ENCODE measurements at regions not wholly inside any gene's neighbourhood (a gene's known extent, or its start where the extent isn't known, plus 50 kb on each side); places are given as distances from the start of the nearest gene placed in this dataset.

DNA sequence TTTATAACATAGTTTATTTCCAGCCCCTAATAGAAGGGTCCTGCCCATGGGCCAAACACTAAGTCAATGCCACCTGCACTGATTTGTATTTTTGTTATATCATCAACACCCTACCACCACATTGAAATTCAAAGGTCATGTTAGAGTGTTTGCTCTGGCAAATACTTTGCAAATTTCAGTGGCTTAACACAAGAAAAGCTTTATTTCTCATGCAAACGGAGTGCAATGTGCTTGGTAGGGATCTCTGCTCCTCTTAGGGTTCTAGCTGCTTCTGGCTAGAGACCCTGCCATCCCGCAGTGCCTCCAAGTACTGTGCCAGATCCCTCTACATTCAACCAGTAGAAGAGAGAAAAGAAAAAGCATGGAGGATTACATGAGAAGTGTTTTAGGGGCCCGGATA, 230.8 kb upstream of the TET2 start:
- Histone ChIP-seq H3K9me3 (no peaks in the 10 kb centered on the region), H3K27ac (no peak overlapping the region), H3K4me3 (no peak overlapping the region), H3K4me2 (no peak overlapping the region), H3K4me1 (no peaks in the 10 kb centered on the region)
- ATAC-seq (no peak), DNase-seq (ENCODE audit: low read depth in 1 of 2, low spot score in 1 of 2) (no peak), FAIRE-seq (no peak)
- WGBS (ENCODE audit: missing lambda C conversion rate): 40% methylated on average over 3 of the region's 3 CpGs
- no peak for TF ChIP-seq BHLHE40 (IDR thresholded peaks at IDR 0.05; ENCODE audit: low read depth, low read length)
- no peak for TF ChIP-seq FOXS1 (CRISPR knock-in tag; IDR thresholded peaks at IDR 0.05)
- TF ChIP-seq HOXA7 (CRISPR knock-in tag; IDR thresholded peaks at IDR 0.05): no peak
- no peak for TF ChIP-seq KDM1A (IDR thresholded peaks at IDR 0.05; ENCODE audit: low read depth)
- TF ChIP-seq HOXB13 (CRISPR knock-in tag; IDR thresholded peaks at IDR 0.05; ENCODE audit: low read depth): no peak
- TF ChIP-seq, protein P1, sequence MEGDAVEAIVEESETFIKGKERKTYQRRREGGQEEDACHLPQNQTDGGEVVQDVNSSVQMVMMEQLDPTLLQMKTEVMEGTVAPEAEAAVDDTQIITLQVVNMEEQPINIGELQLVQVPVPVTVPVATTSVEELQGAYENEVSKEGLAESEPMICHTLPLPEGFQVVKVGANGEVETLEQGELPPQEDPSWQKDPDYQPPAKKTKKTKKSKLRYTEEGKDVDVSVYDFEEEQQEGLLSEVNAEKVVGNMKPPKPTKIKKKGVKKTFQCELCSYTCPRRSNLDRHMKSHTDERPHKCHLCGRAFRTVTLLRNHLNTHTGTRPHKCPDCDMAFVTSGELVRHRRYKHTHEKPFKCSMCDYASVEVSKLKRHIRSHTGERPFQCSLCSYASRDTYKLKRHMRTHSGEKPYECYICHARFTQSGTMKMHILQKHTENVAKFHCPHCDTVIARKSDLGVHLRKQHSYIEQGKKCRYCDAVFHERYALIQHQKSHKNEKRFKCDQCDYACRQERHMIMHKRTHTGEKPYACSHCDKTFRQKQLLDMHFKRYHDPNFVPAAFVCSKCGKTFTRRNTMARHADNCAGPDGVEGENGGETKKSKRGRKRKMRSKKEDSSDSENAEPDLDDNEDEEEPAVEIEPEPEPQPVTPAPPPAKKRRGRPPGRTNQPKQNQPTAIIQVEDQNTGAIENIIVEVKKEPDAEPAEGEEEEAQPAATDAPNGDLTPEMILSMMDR (IDR thresholded peaks at IDR 0.05): no peak
- TF ChIP-seq ZNF302 (CRISPR knock-in tag; IDR thresholded peaks at IDR 0.05): no peak
- ChIA-PET CTCF (interaction anchor here (1.0 to 1.3 kb wide), 2 partner anchors 14 to 55 kb away, joined by 3 read pairs; no protein-coding TSS in a partner anchor), POLR2A (no interaction called here)

DNA sequence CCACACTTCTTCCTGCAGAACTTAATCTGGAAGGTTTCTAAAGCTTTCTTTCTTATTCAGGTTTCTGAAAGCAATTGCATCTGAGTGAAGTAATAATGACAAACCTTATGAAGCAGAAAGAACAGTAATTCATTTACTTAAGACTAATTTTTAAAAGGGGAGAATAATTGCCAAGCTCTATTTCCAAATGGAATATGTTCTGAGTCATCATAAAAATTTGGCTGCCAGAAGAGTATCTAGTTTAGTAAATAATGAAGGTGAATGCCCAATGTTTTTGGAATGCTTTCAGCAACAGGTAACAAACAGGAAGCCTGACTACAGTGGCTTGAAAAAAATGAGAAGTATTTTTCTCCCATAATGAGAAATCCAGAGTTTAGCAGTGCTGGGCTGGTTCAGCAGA, 227.3 kb upstream of the TET2 start:
- no peak for ATAC-seq
- no peak for DNase-seq (ENCODE audit: low read depth in 1 of 2, low spot score in 1 of 2)
- H3K4me1 ChIP-seq: no peaks in the 10 kb centered on the region
- POLR2A ChIA-PET: no interaction called here
- CTCF ChIA-PET: interaction anchor here (0.6 kb wide), 1 partner anchor 250 kb away, joined by 3 read pairs; no protein-coding TSS in a partner anchor
- H3K27ac ChIP-seq: no peak overlapping the region
- H3K9me3 ChIP-seq: no peaks in the 10 kb centered on the region
- H3K4me3 ChIP-seq: no peak overlapping the region
- H3K4me2 ChIP-seq: no peak overlapping the region
- TF ChIP-seq TFCP2L1 (CRISPR knock-in tag; IDR thresholded peaks at IDR 0.05) (no peak), EHMT2 (IDR thresholded peaks at IDR 0.05; ENCODE audit: low read depth) (no peak), SREBF2 (IDR thresholded peaks at IDR 0.05) (no peak), HOXB13 (CRISPR knock-in tag; IDR thresholded peaks at IDR 0.05; ENCODE audit: low read depth) (no peak), CHD2 (IDR thresholded peaks at IDR 0.05; ENCODE audit: low read length, partially characterized antibody) (no peak), SMC3 (IDR thresholded peaks at IDR 0.05) (no peak), CHD4 (IDR thresholded peaks at IDR 0.05; ENCODE audit: borderline replicate concordance) (no peak), RAD21 (conservative IDR thresholded peaks at IDR 0.05 in 1 of 2, IDR thresholded peaks at IDR 0.05 in 1 of 2) (no peak), EHF (CRISPR knock-in tag; IDR thresholded peaks at IDR 0.05) (no peak), CBX8 (IDR thresholded peaks at IDR 0.05) (no peak), RARB (CRISPR knock-in tag; IDR thresholded peaks at IDR 0.05) (no peak), ZC3H11A (IDR thresholded peaks at IDR 0.05) (no peak), MAZ (IDR thresholded peaks at IDR 0.05; ENCODE audit: borderline replicate concordance, low read depth, low read length) (no peak), POLR2AphosphoS2 (conservative IDR thresholded peaks at IDR 0.05; ENCODE audit: low read length) (no peak), HOXB5 (CRISPR knock-in tag; IDR thresholded peaks at IDR 0.05) (no peak)
- TF ChIP-seq, protein P1 (IDR thresholded peaks at IDR 0.05): no peak
- TF ChIP-seq, protein P2, sequence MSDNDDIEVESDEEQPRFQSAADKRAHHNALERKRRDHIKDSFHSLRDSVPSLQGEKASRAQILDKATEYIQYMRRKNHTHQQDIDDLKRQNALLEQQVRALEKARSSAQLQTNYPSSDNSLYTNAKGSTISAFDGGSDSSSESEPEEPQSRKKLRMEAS (IDR thresholded peaks at IDR 0.05): no peak
- TF ChIP-seq, protein P3, sequence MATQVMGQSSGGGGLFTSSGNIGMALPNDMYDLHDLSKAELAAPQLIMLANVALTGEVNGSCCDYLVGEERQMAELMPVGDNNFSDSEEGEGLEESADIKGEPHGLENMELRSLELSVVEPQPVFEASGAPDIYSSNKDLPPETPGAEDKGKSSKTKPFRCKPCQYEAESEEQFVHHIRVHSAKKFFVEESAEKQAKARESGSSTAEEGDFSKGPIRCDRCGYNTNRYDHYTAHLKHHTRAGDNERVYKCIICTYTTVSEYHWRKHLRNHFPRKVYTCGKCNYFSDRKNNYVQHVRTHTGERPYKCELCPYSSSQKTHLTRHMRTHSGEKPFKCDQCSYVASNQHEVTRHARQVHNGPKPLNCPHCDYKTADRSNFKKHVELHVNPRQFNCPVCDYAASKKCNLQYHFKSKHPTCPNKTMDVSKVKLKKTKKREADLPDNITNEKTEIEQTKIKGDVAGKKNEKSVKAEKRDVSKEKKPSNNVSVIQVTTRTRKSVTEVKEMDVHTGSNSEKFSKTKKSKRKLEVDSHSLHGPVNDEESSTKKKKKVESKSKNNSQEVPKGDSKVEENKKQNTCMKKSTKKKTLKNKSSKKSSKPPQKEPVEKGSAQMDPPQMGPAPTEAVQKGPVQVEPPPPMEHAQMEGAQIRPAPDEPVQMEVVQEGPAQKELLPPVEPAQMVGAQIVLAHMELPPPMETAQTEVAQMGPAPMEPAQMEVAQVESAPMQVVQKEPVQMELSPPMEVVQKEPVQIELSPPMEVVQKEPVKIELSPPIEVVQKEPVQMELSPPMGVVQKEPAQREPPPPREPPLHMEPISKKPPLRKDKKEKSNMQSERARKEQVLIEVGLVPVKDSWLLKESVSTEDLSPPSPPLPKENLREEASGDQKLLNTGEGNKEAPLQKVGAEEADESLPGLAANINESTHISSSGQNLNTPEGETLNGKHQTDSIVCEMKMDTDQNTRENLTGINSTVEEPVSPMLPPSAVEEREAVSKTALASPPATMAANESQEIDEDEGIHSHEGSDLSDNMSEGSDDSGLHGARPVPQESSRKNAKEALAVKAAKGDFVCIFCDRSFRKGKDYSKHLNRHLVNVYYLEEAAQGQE (IDR thresholded peaks at IDR 0.05): no peak
- TF ChIP-seq, protein P4, sequence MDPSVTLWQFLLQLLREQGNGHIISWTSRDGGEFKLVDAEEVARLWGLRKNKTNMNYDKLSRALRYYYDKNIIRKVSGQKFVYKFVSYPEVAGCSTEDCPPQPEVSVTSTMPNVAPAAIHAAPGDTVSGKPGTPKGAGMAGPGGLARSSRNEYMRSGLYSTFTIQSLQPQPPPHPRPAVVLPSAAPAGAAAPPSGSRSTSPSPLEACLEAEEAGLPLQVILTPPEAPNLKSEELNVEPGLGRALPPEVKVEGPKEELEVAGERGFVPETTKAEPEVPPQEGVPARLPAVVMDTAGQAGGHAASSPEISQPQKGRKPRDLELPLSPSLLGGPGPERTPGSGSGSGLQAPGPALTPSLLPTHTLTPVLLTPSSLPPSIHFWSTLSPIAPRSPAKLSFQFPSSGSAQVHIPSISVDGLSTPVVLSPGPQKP (IDR thresholded peaks at IDR 0.05; ENCODE audit: low read depth, low read length): no peak
- no peak for FAIRE-seq

Data from A549 (cell line).